Fibroblast of lung (primary cell): ENCODE measurements at regions not wholly inside any gene's neighbourhood (a gene's known extent, or its start where the extent isn't known, plus 50 kb on each side); places are given as distances from the start of the nearest gene placed in this dataset.
"Not testable (repeated sequence)": the region's sequence is repeated elsewhere in the genome, so short reads cannot be mapped to it uniquely, and the experiment has no call there.

Experiments used
- DNase-seq, 2 donors: peaks; one replicate each; pipeline versions ENCODE4 v3.0.0 to v3.0.0-alpha.2; 2010; ENCODE audit warnings: low read depth in 2 of 2
- H2AFZ ChIP-seq: 2 replicates; pipeline ENCODE4 v1.5.1; 2012; ENCODE audit warnings: low read length, control low read depth, inconsistent platforms
- H3K27ac ChIP-seq: 2 replicates; pipeline ENCODE4 v1.5.1; 2011; ENCODE audit warnings: low read length, control low read depth; ENCODE audit not compliant: insufficient read depth
- H3K27me3 ChIP-seq: 2 replicates; pipeline ENCODE4 v1.5.1; 2011; ENCODE audit warnings: mild to moderate bottlenecking, low read length; ENCODE audit not compliant: control insufficient read depth, insufficient read depth
- H3K36me3 ChIP-seq: 2 replicates; pipeline ENCODE4 v1.5.1; 2011; ENCODE audit warnings: low read length; ENCODE audit not compliant: control insufficient read depth, insufficient read depth
- H3K4me1 ChIP-seq: 2 replicates; pipeline ENCODE4 v1.5.1; 2011; ENCODE audit warnings: low read length; ENCODE audit not compliant: control insufficient read depth, insufficient read depth; ENCODE audit errors: extremely low read depth
- H3K4me2 ChIP-seq: 2 replicates; pipeline ENCODE4 v1.5.1; 2011; ENCODE audit warnings: low read length, control low read depth; ENCODE audit not compliant: insufficient read depth; ENCODE audit errors: extremely low read depth
- H3K4me3 ChIP-seq, 4 experiments: fragments of 200-600 bp in 1 of 4; sonication (generic) in 1 of 4; replicated peaks in 1 of 4; 2 replicates each; pipeline ENCODE4 v1.5.1; 2011 to 2016; ENCODE audit warnings: low read length in 4 of 4, low read depth in 3 of 4, mild to moderate bottlenecking in 3 of 4, control low read depth in 2 of 4, inconsistent platforms in 1 of 4, mixed read lengths in 1 of 4; ENCODE audit not compliant: insufficient read depth in 1 of 4; ENCODE audit errors: control extremely low read depth in 1 of 4
- H3K79me2 ChIP-seq: 2 replicates; pipeline ENCODE4 v1.5.1; 2012; ENCODE audit warnings: mild to moderate bottlenecking, low read length, inconsistent platforms; ENCODE audit not compliant: control insufficient read depth, insufficient read depth
- H3K9ac ChIP-seq: 2 replicates; pipeline ENCODE4 v1.5.1; 2011; ENCODE audit warnings: mild to moderate bottlenecking, low read length, control low read depth; ENCODE audit not compliant: insufficient read depth
- H3K9me3 ChIP-seq: 2 replicates; pipeline ENCODE4 v1.5.1; 2012; ENCODE audit warnings: low read depth, low read length; ENCODE audit not compliant: control insufficient read depth, insufficient read depth
- H4K20me1 ChIP-seq: 2 replicates; pipeline ENCODE4 v1.5.1; 2011; ENCODE audit warnings: low read length; ENCODE audit not compliant: control insufficient read depth, insufficient read depth; ENCODE audit errors: extremely low read depth
- CTCF ChIP-seq, 2 donors: IDR thresholded peaks in 1 of 2; conservative IDR thresholded peaks in 1 of 2; 1 replicate in 1 of 2; 2 replicates in 1 of 2; pipeline ENCODE4 v1.5.1; 2011 to 2012; ENCODE audit warnings: low read length in 2 of 2, control low read depth in 1 of 2, inconsistent platforms in 1 of 2, low read depth in 1 of 2, mild to moderate bottlenecking in 1 of 2
- EZH2 ChIP-seq: IDR thresholded peaks from 2 replicates; pipeline ENCODE4 v1.5.1; 2012; ENCODE audit warnings: low read length, control low read depth, mild to moderate bottlenecking; ENCODE audit errors: missing control alignments

GRCh38 chr5:36777105-36777757 is 99.3 kb upstream of the NIPBL start:
- Histone ChIP-seq H3K27me3 (peaks cover 8% of the 10 kb centered on the region), H3K27ac (no peak overlapping the region), H3K4me2 (no peak overlapping the region), H3K36me3 (no peaks in the 10 kb centered on the region), H3K4me3 (no peak overlapping the region), H3K9me3 (no peaks in the 10 kb centered on the region), H3K79me2 (no peaks in the 10 kb centered on the region), H3K9ac (no peak overlapping the region), H2AFZ (no peak overlapping the region), H3K4me1 (no peaks in the 10 kb centered on the region), H4K20me1 (no peaks in the 10 kb centered on the region)
- peak; percentile 25 to 38 for DNase-seq
- TF ChIP-seq EZH2: no peak
- peak; percentile 41 to 59 for TF ChIP-seq CTCF (conservative IDR thresholded peaks at IDR 0.05 in 1 of 2, IDR thresholded peaks at IDR 0.05 in 1 of 2; ENCODE audit: low read depth in 1 of 2, low read length in 2 of 2)

- H2AFZ ChIP-seq: no peak overlapping the region
- no peaks in the 10 kb centered on the region for H3K36me3 ChIP-seq
- no peaks in the 10 kb centered on the region for H3K79me2 ChIP-seq
- H3K4me2 ChIP-seq: no peak overlapping the region
- no peaks in the 10 kb centered on the region for H3K9me3 ChIP-seq
- TF ChIP-seq CTCF (conservative IDR thresholded peaks at IDR 0.05 in 1 of 2, IDR thresholded peaks at IDR 0.05 in 1 of 2; ENCODE audit: low read depth in 1 of 2, low read length in 2 of 2) (no peak), EZH2 (no peak)
- H4K20me1 ChIP-seq: no peaks in the 10 kb centered on the region
- no peak for DNase-seq
- no peak overlapping the region for H3K4me3 ChIP-seq
- H3K9ac ChIP-seq: no peak overlapping the region
- peaks cover 7% of the 10 kb centered on the region for H3K27me3 ChIP-seq
- no peaks in the 10 kb centered on the region for H3K4me1 ChIP-seq
- no peak overlapping the region for H3K27ac ChIP-seq
Measured at GRCh38 chr5:36778336-36778735, 98.2 kb upstream of the NIPBL start.

- H4K20me1 ChIP-seq, DNase-seq, H2AFZ ChIP-seq: not testable (repeated sequence)
Measured at GRCh38 chr5:36782612-36783011, 94.0 kb upstream of the NIPBL start.

More at GRCh38 chr5:36782612-36783011, 94.0 kb upstream of the NIPBL start:
- not testable (repeated sequence) for H3K36me3 ChIP-seq, H3K79me2 ChIP-seq, H3K4me1 ChIP-seq, H3K9ac ChIP-seq, H3K9me3 ChIP-seq, H3K4me3 ChIP-seq, H3K4me2 ChIP-seq, H3K27me3 ChIP-seq, H3K27ac ChIP-seq
